ENCODE measurements at regions not wholly inside any gene's neighbourhood (a gene's known extent, or its start where the extent isn't known, plus 50 kb on each side); places are given as distances from the start of the nearest gene placed in this dataset.

GRCh38 chr4:184544788-184545409 lies 70.5 kb upstream of the IRF2 start:
- intact Hi-C loops (cut with DNase I): loop anchor here in 1 of 3 donors (10.0 kb wide), 1 partner anchor 270 kb away; no protein-coding TSS in a partner anchor
- no peak overlapping the region for H3K27ac ChIP-seq
- H3K9me3 ChIP-seq: no peaks in the 10 kb centered on the region
- DNase-seq (no peak), FAIRE-seq (no peak), ATAC-seq (no peak)
- 65 to 76% methylated on average over 4 of the region's 4 CpGs for WGBS, 2 donors
- no peaks in the 10 kb centered on the region for H3K36me3 ChIP-seq
- no peak for TF ChIP-seq CTCF (IDR thresholded peaks at IDR 0.05)
- no peak overlapping the region for H3K4me3 ChIP-seq
- peaks cover 0 to 5% (median 0%) of the 10 kb centered on the region in 4 donors for H3K27me3 ChIP-seq
- H3K4me1 ChIP-seq: no peaks in the 10 kb centered on the region

- Histone ChIP-seq H3K9me3 (no peaks in the 10 kb centered on the region), H3K4me3 (no peak overlapping the region), H3K4me1 (no peaks in the 10 kb centered on the region), H3K27ac (no peak overlapping the region), H3K36me3 (no peaks in the 10 kb centered on the region), H3K27me3 (no peaks in the 10 kb centered on the region)
- intact Hi-C loops (cut with DNase I): loop anchor here in 1 of 3 donors (10.0 kb wide), 1 partner anchor 267 kb away; no protein-coding TSS in a partner anchor
- FAIRE-seq (no peak), ATAC-seq (no peak), DNase-seq (no peak)
- no peak for TF ChIP-seq CTCF (IDR thresholded peaks at IDR 0.05)
- 75 to 78% methylated on average over 5 of the region's 5 CpGs for WGBS, 2 donors
These were observed 67.6 kb upstream of the IRF2 start for GRCh38 chr4:184541907-184542306.

GRCh38 chr4:184540307-184540706 lies 66.0 kb upstream of the IRF2 start:
- Histone ChIP-seq H3K4me3 (no peak overlapping the region), H3K9me3 (no peaks in the 10 kb centered on the region), H3K36me3 (no peaks in the 10 kb centered on the region), H3K4me1 (peaks cover 0 to 14% (median 9%) of the 10 kb centered on the region in 3 donors), H3K27ac (no peak overlapping the region), H3K27me3 (no peaks in the 10 kb centered on the region)
- intact Hi-C loops (cut with DNase I): loop anchor here in 1 of 3 donors (10.0 kb wide), 1 partner anchor 266 kb away; no protein-coding TSS in a partner anchor
- DNase-seq (no peak), FAIRE-seq (peak; percentile 29), ATAC-seq (no peak)
- TF ChIP-seq CTCF (IDR thresholded peaks at IDR 0.05): no peak
- 61 to 68% methylated on average over 1 of the region's 1 CpG for WGBS, 2 donors

- Histone ChIP-seq H3K27ac (peak overlapping the region; percentile 77 to 96 (median 91)), H3K4me3 (peak overlapping the region; percentile 19 to 71 (median 48)), H3K4me1 (peaks cover 0 to 19% (median 17%) of the 10 kb centered on the region in 3 donors), H3K9me3 (no peaks in the 10 kb centered on the region), H3K36me3 (no peaks in the 10 kb centered on the region), H3K27me3 (no peaks in the 10 kb centered on the region)
- intact Hi-C loops (cut with DNase I): loop anchor here in 1 of 3 donors (5.0 kb wide), 1 partner anchor 276 kb away; no protein-coding TSS in a partner anchor
- TF ChIP-seq CTCF (IDR thresholded peaks at IDR 0.05): peak; percentile 31 to 52 (median 45)
- 2% methylated on average over 18 of the region's 18 CpGs for WGBS, 2 donors
- FAIRE-seq: peak; percentile 96
- peak; percentile 83 to 95 (median 90) for ATAC-seq
- peak; percentile 74 to 87 (median 84) for DNase-seq
These were observed 63.8 kb upstream of the IRF2 start for GRCh38 chr4:184538023-184538599.
